ENCODE measurements at regions not wholly inside any gene's neighbourhood (a gene's known extent, or its start where the extent isn't known, plus 50 kb on each side); places are given as distances from the start of the nearest gene placed in this dataset.

DNA sequence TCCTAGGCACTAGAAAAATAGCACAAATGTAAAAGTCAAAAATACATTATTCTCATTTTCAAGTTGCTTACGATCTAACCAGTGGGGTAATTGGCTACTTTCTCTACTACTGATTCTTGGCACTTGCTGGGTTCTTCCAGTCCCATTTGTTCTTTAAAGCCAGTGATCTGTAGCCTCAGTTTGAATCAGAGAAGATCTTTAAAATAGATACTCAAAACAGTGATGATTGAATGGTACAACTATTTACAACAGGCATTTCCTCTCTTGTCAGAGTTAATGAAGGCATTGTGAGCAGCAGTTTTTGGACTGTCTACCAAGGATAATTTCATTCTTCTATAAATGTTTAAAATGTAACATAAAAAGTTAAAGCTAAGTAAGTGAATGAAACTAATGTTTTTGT, 128.3 kb upstream of the FSIP2 start:
- DNase-seq (ENCODE audit: low read depth, low spot score): no peak
- no peak overlapping the region for H3K4me3 ChIP-seq (ENCODE audit: low read length)
- no peak overlapping the region for H3K27ac ChIP-seq (ENCODE audit: low read length)
- H3K4me1 ChIP-seq (ENCODE audit: control insufficient read depth, insufficient read depth, low read length): no peaks in the 10 kb centered on the region
- H3K27me3 ChIP-seq (ENCODE audit: control insufficient read depth, insufficient read depth, low read length): no peaks in the 10 kb centered on the region
- H3K9me3 ChIP-seq (ENCODE audit: control insufficient read depth, insufficient read depth, low read length): no peaks in the 10 kb centered on the region
- no peaks in the 10 kb centered on the region for H3K36me3 ChIP-seq (ENCODE audit: control insufficient read depth, insufficient read depth, low read length)
- WGBS (ENCODE audit: insufficient coverage, insufficient read length): no CpG with 5 or more reads among the region's 1 CpG

DNA sequence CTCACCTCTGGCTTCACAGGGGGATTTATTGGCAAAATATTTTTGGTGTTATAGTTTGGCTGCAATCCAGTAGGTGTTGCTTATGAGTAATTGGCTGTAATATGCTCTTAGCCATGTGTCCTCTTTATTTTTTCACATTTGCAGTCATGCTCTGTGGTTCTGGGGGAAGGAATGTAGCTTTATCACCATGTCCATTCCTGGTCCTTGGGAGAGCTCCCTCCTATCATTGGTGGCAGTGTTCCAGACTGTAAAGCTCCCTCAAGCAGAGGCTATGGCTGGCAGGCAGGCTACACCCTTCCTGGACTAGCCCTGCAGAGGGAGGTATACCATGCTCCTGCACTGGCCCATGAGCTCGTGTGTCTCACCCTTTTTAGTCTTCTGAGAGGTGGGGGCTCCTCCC, 120.0 kb upstream of the FSIP2 start:
- no peak overlapping the region for H3K27ac ChIP-seq (ENCODE audit: low read length)
- no peaks in the 10 kb centered on the region for H3K27me3 ChIP-seq (ENCODE audit: control insufficient read depth, insufficient read depth, low read length)
- no peaks in the 10 kb centered on the region for H3K4me1 ChIP-seq (ENCODE audit: control insufficient read depth, insufficient read depth, low read length)
- no CpG with 5 or more reads among the region's 1 CpG for WGBS (ENCODE audit: insufficient coverage, insufficient read length)
- H3K4me3 ChIP-seq (ENCODE audit: low read length): no peak overlapping the region
- no peak for DNase-seq (ENCODE audit: low read depth, low spot score)
- H3K36me3 ChIP-seq (ENCODE audit: control insufficient read depth, insufficient read depth, low read length): no peaks in the 10 kb centered on the region
- H3K9me3 ChIP-seq (ENCODE audit: control insufficient read depth, insufficient read depth, low read length): no peaks in the 10 kb centered on the region

DNA sequence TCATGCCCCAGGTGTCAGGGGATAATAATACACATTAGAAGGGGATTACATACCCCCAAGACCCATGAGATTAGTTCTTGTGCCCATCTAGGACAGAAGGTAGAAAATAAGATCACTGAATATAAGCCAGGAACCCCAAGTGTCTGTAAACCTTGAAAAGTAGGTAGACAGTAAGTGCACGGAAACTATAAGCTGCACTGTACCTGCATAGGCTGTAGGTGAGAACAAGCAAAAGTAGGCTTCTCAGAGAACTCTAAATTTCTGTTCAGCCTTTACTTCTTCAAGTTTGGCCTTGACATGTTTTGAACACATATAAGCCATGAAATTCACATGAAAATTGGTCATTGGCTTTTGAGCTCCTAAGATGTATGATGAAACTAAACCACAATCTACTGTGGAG, 113.0 kb upstream of the FSIP2 start:
- no peaks in the 10 kb centered on the region for H3K27me3 ChIP-seq (ENCODE audit: control insufficient read depth, insufficient read depth, low read length)
- H3K4me3 ChIP-seq (ENCODE audit: low read length): no peak overlapping the region
- no peaks in the 10 kb centered on the region for H3K36me3 ChIP-seq (ENCODE audit: control insufficient read depth, insufficient read depth, low read length)
- WGBS (ENCODE audit: insufficient coverage, insufficient read length): no CpG with 5 or more reads among the region's 1 CpG
- H3K27ac ChIP-seq (ENCODE audit: low read length): no peak overlapping the region
- no peaks in the 10 kb centered on the region for H3K9me3 ChIP-seq (ENCODE audit: control insufficient read depth, insufficient read depth, low read length)
- H3K4me1 ChIP-seq (ENCODE audit: control insufficient read depth, insufficient read depth, low read length): no peaks in the 10 kb centered on the region; the same call in 1 of the 2 replicates
- no peak for DNase-seq (ENCODE audit: low read depth, low spot score)

DNA sequence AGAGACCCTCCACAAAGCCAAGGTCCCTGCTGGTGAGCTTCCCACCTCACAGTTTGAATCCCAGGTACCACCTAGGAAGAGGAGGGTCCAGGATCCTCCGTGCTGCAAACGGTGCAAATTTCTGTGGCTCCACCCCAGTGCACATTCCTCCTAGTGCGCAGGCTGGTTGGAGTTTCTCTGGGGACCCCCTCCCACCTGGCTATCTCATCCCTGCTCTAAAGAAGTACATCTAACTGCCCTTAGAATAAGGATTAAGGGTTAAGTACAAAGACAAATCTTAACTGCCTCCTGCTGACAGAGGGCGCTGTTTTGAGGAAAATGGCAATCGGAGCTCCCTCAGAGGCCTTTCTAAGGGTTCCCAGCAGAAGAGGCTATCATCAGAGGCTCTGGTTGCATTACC, 109.6 kb upstream of the FSIP2 start:
- H3K4me3 ChIP-seq (ENCODE audit: low read length): no peak overlapping the region
- no peaks in the 10 kb centered on the region for H3K36me3 ChIP-seq (ENCODE audit: control insufficient read depth, insufficient read depth, low read length)
- no CpG with 5 or more reads among the region's 5 CpGs for WGBS (ENCODE audit: insufficient coverage, insufficient read length)
- H3K4me1 ChIP-seq (ENCODE audit: control insufficient read depth, insufficient read depth, low read length): no peaks in the 10 kb centered on the region; the same call in 1 of the 2 replicates
- H3K27ac ChIP-seq (ENCODE audit: low read length): no peak overlapping the region
- peak; percentile 63 for DNase-seq (ENCODE audit: low read depth, low spot score)
- no peaks in the 10 kb centered on the region for H3K27me3 ChIP-seq (ENCODE audit: control insufficient read depth, insufficient read depth, low read length)
- H3K9me3 ChIP-seq (ENCODE audit: control insufficient read depth, insufficient read depth, low read length): no peaks in the 10 kb centered on the region

DNA sequence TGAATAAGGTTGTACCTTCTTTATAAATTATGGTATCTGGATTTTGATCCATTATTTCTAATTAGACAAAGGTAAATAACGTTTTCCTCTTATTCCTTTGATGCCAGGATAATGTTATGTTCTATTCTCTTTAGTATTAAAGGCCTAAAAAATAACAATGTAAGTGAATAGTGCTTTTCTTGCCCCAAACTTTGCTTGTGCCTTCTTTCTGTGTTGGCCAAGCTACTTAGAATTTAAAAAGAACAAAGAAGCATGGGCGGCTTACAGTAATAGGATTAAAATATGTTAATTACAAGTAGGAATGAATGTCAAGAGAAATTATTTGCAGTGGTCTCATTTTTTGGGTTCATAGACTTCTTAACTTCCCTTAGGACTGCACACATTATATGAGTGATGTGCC, 105.0 kb upstream of the FSIP2 start:
- Histone ChIP-seq H3K9me3 (ENCODE audit: control insufficient read depth, insufficient read depth, low read length) (no peaks in the 10 kb centered on the region), H3K27ac (ENCODE audit: low read length) (no peak overlapping the region), H3K36me3 (ENCODE audit: control insufficient read depth, insufficient read depth, low read length) (no peaks in the 10 kb centered on the region), H3K4me3 (ENCODE audit: low read length) (no peak overlapping the region), H3K27me3 (ENCODE audit: control insufficient read depth, insufficient read depth, low read length) (no peaks in the 10 kb centered on the region), H3K4me1 (ENCODE audit: control insufficient read depth, insufficient read depth, low read length) (no peaks in the 10 kb centered on the region; the same call in 1 of the 2 replicates)
- no peak for DNase-seq (ENCODE audit: low read depth, low spot score)
- no CpG with 5 or more reads among the region's 2 CpGs for WGBS (ENCODE audit: insufficient coverage, insufficient read length)

DNA sequence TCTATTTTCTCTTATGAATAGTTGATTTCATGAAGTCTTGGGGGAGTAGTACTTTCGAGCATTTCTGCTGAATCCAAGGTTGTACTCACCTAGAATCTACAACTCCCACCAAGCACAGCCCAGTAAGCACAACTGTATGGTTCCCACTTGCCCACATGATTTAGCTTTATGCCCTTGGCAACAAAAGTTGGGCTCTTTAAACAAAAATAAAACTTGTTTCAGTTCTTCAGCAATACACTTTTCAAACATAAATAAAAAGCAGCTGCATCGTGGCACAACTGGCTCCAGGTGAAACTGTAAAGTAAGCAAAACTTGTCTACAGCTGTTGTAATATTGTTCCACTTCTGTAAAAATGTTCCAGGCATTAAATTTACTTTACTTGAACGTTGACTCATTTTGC, 99.8 kb upstream of the FSIP2 start:
- H3K27ac ChIP-seq (ENCODE audit: low read length): no peak overlapping the region
- H3K27me3 ChIP-seq (ENCODE audit: control insufficient read depth, insufficient read depth, low read length): no peaks in the 10 kb centered on the region
- no peaks in the 10 kb centered on the region for H3K9me3 ChIP-seq (ENCODE audit: control insufficient read depth, insufficient read depth, low read length)
- no peak overlapping the region for H3K4me3 ChIP-seq (ENCODE audit: low read length)
- no peaks in the 10 kb centered on the region for H3K36me3 ChIP-seq (ENCODE audit: control insufficient read depth, insufficient read depth, low read length)
- no peaks in the 10 kb centered on the region for H3K4me1 ChIP-seq (ENCODE audit: control insufficient read depth, insufficient read depth, low read length)
- DNase-seq (ENCODE audit: low read depth, low spot score): no peak
- WGBS (ENCODE audit: insufficient coverage, insufficient read length): no CpG with 5 or more reads among the region's 3 CpGs

DNA sequence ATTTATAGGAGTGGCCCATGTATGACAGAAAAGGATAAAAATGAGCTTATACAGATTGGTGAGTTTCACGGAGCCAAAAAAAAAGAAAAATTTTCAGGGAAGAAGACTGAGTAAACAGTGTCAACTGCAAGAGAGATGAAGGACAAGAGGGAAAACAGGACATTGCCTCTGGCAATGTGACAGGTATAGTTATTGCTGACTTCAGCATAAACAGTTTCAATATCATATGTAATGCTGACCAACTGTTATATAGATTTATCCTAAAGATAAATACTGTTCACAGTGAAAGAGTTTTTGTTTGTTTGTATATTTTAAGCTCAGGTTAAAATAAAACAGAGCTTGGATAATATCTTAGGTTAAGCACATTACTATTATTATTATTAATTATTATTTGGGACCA, 98.0 kb upstream of the FSIP2 start:
- Histone ChIP-seq H3K27ac (ENCODE audit: low read length) (no peak overlapping the region), H3K4me3 (ENCODE audit: low read length) (no peak overlapping the region), H3K36me3 (ENCODE audit: control insufficient read depth, insufficient read depth, low read length) (no peaks in the 10 kb centered on the region), H3K4me1 (ENCODE audit: control insufficient read depth, insufficient read depth, low read length) (no peaks in the 10 kb centered on the region), H3K9me3 (ENCODE audit: control insufficient read depth, insufficient read depth, low read length) (no peaks in the 10 kb centered on the region), H3K27me3 (ENCODE audit: control insufficient read depth, insufficient read depth, low read length) (no peaks in the 10 kb centered on the region)
- WGBS (ENCODE audit: insufficient coverage, insufficient read length): no CpG with 5 or more reads among the region's 1 CpG
- DNase-seq (ENCODE audit: low read depth, low spot score): no peak

DNA sequence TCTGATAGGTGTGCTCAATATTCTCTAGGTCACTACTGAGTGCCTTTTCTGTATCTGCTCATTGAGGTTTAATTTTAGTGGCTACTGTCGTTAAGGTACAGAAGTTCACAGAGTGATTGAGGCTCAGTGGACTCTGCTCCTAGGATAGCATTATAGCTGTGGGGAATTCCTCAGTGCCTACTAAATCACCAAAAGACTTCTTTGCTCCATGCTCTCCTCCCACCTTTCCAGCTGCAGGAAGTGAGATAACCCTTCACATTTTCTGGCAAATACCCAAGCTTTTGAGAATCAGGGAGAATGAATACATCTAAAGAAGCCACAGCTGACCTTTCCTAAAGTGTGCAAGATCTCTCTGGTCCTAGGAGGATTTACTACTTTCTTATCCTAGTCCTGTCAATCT, 95.2 kb upstream of the FSIP2 start:
- Histone ChIP-seq H3K4me1 (ENCODE audit: control insufficient read depth, insufficient read depth, low read length) (no peaks in the 10 kb centered on the region), H3K9me3 (ENCODE audit: control insufficient read depth, insufficient read depth, low read length) (no peaks in the 10 kb centered on the region), H3K36me3 (ENCODE audit: control insufficient read depth, insufficient read depth, low read length) (no peaks in the 10 kb centered on the region), H3K27ac (ENCODE audit: low read length) (no peak overlapping the region), H3K27me3 (ENCODE audit: control insufficient read depth, insufficient read depth, low read length) (no peaks in the 10 kb centered on the region), H3K4me3 (ENCODE audit: low read length) (no peak overlapping the region)
- no peak for DNase-seq (ENCODE audit: low read depth, low spot score)
- WGBS (ENCODE audit: insufficient coverage, insufficient read length): no CpG with 5 or more reads among the region's 1 CpG

DNA sequence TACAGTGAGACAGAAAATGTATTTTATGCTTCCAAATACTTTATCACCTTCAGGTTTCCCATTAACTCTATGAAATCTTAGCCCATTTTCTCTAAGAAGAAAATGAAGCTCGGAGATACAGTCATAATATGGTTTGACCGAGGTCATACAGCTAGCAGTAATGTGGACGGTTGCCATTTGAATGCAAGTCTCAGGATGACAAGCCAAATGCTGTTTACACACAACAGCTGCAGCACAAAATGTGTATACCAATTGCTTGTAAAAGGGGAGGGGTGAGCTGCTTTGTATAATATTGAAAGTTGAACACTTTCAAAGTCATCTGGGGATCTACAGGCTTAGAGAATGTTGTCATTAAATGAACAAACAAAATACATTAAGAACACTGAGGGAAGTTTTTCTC, 93.8 kb upstream of the FSIP2 start:
- WGBS (ENCODE audit: insufficient coverage, insufficient read length): no CpG with 5 or more reads among the region's 3 CpGs
- Histone ChIP-seq H3K27ac (ENCODE audit: low read length) (no peak overlapping the region), H3K36me3 (ENCODE audit: control insufficient read depth, insufficient read depth, low read length) (no peaks in the 10 kb centered on the region), H3K4me1 (ENCODE audit: control insufficient read depth, insufficient read depth, low read length) (no peaks in the 10 kb centered on the region), H3K27me3 (ENCODE audit: control insufficient read depth, insufficient read depth, low read length) (no peaks in the 10 kb centered on the region), H3K4me3 (ENCODE audit: low read length) (no peak overlapping the region), H3K9me3 (ENCODE audit: control insufficient read depth, insufficient read depth, low read length) (no peaks in the 10 kb centered on the region)
- no peak for DNase-seq (ENCODE audit: low read depth, low spot score)

DNA sequence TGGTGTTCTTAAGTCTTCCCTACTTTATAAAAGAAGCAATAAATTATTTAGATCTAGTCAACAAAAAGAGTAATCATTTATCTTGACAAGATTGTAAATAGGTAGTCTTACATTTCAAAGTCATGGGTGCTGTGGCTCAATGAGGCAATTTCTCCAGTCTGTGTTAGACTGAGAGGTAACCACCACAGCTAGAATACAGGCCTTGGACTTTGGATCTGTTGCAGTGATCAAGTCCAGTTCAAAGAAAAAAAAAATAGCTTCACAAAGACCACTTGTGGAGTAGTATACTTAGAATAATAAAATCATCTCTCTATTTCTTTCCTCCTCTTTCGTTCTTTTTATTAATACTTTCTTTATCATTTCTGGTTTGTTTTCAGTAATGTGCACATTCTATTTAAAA, 93.1 kb upstream of the FSIP2 start:
- H3K36me3 ChIP-seq (ENCODE audit: control insufficient read depth, insufficient read depth, low read length): no peaks in the 10 kb centered on the region
- H3K9me3 ChIP-seq (ENCODE audit: control insufficient read depth, insufficient read depth, low read length): no peaks in the 10 kb centered on the region
- H3K27me3 ChIP-seq (ENCODE audit: control insufficient read depth, insufficient read depth, low read length): no peaks in the 10 kb centered on the region
- no peak overlapping the region for H3K27ac ChIP-seq (ENCODE audit: low read length)
- DNase-seq (ENCODE audit: low read depth, low spot score): no peak
- no peak overlapping the region for H3K4me3 ChIP-seq (ENCODE audit: low read length)
- 100% methylated on average over 1 of the region's 1 CpG for WGBS (ENCODE audit: insufficient coverage, insufficient read length)
- H3K4me1 ChIP-seq (ENCODE audit: control insufficient read depth, insufficient read depth, low read length): no peaks in the 10 kb centered on the region

DNA sequence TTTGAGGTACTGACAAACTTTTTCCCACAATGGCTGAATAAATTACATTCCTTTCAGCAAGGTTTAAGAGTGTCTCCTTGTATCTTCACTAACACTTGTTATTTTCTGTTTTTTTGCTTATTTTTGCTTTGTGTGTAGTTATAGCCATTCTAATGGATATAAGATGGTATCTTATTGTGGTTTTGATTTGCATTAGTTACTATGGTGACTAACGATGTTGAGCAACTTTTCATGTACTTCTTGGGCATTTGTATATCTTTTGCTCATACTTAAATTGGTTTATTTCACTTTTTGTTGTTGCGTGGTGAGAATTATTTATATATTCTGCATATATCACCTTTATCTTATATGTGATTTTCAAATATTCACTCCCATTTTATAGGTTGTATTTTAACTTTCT, 79.9 kb upstream of the FSIP2 start:
- no peaks in the 10 kb centered on the region for H3K36me3 ChIP-seq (ENCODE audit: control insufficient read depth, insufficient read depth, low read length)
- DNase-seq (ENCODE audit: low read depth, low spot score): no peak
- no CpG with 5 or more reads among the region's 2 CpGs for WGBS (ENCODE audit: insufficient coverage, insufficient read length)

More for the DNA sequence above, 79.9 kb upstream of the FSIP2 start:
- Histone ChIP-seq H3K27ac (ENCODE audit: low read length) (no peak overlapping the region), H3K9me3 (ENCODE audit: control insufficient read depth, insufficient read depth, low read length) (no peaks in the 10 kb centered on the region), H3K4me1 (ENCODE audit: control insufficient read depth, insufficient read depth, low read length) (no peaks in the 10 kb centered on the region), H3K27me3 (ENCODE audit: control insufficient read depth, insufficient read depth, low read length) (no peaks in the 10 kb centered on the region), H3K4me3 (ENCODE audit: low read length) (no peak overlapping the region)

All from iPS DF 6.9 (cell line).